ENCODE measurements at regions not wholly inside any gene's neighbourhood (a gene's known extent, or its start where the extent isn't known, plus 50 kb on each side); places are given as distances from the start of the nearest gene placed in this dataset.

DNA sequence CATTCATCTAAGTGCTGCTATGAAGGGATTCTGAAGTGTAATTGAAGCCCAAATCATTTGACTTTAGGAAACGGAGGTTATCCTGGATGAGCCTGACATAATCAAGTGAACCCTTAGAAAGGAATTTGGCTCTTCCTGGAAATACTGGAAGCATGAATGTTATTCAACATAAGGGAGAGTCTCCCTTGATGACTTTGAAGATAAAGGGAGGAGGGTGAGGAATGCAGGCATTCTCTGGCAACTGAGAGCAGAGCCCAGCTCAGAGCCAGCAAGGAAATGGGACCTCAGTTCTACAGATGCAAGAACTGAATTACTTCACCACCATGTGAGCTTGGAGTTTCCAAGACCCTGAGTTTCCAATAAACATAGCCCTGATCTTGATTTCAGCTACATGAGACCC is 168.2 kb downstream of the DLL1 start:
- no peak for DNase-seq (ENCODE audit: extremely low read depth, low read depth)

DNA sequence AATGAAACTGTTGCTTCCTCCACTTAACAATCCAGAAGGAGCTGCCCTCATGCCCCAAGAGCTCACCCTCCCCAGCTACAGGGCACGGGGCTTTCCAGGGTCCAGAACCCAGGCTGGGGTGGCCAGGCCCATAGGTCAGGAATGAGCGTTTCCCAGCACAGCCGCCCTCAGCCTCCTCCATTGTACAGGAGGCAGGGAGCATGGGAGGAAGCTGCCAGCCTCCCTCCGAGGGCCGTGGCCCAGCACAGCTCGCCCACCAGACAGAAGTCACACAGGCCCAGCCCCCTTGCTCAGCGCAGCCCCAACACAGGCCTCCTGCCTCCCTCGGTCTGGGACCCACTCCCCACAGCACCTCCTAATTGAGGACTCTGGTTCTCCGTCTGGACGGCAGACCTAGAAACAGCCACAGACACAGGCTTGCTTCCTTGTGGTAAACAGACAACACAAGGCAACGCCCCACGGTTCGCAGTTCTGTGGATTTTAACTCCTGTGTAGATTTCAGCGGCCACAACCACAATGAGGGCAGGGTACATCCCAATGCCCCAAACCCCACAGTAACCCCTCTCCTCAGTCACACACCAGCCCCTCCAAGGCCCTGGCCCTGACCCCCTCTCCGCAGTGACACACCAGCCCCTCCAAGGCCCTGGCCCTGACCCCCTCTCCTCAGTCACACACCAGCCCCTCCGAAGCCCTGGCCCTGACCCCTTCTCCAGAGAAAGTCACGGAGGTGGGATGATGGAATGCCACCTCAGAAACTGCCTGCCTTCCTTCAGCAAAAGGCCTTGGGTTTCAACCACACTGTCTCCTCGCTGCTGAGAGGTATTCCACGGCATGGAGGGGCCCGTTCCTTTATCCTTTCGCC is 173.5 kb downstream of the DLL1 start:
- DNase-seq (ENCODE audit: extremely low read depth, low read depth) = no peak

DNA sequence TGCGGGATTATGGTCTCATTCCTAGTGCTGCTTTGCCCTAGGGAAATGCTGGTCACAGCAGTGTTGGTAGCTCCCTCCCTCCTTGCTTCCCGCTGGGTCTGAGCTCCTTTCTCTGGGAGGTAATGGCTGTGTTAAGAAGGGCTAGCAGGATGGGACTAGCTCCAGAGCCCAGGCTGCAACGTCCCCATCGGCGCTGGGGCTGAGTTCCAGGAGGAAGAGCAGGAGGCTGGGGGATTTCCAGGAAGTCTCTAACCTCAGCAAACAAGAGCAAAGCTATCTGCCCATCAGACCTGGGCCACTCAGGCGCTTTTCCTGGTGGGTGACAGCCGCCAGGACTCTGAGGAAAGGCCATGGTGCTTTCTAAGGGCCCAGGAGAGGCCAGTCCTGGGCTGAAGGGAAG is 174.2 kb downstream of the DLL1 start:
- DNase-seq (ENCODE audit: extremely low read depth, low read depth) = no peak

DNA sequence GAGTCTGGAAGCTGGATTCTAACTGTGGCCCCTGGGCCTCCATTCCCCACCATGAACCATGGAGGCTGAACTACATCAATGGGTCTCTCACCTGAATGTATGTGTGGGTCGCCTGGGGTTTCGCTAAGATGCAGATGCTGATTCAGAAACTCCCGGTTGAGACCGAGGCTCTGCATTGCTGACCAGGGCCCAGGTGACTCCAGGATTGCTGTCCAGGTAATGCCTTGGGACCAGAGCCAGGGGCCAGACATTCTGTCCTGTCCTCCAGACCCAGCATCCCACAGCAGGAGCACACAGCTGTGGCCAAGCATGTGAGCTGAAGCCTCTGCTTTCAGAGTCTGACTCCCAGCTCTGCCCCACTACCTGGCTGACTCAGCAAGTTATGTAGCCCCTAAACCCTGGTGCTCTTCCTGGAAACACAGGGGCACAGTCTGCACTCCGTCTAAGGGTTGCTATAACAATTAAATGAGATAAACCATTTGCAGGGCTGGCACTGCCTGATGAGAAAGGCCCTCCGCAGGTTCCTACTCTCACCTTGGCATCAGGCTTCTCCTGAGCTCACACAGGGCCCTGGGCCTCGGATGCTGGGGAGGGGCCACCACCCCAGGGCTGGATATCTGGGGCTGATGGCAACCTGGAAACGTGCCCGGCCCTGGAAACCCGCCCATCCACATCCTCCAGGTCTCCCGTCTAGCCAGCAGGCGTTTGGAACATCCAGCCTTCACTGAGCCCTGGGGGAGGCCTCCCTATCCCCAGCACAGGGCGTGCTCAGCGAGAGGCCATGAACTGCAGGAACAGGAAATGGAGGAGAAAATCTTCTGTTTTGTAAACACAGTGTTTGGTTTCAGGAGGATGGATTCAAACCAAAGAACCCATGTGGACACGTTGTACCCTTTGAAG is 175.7 kb downstream of the DLL1 start:
- no peak for DNase-seq (ENCODE audit: extremely low read depth, low read depth)

DNA sequence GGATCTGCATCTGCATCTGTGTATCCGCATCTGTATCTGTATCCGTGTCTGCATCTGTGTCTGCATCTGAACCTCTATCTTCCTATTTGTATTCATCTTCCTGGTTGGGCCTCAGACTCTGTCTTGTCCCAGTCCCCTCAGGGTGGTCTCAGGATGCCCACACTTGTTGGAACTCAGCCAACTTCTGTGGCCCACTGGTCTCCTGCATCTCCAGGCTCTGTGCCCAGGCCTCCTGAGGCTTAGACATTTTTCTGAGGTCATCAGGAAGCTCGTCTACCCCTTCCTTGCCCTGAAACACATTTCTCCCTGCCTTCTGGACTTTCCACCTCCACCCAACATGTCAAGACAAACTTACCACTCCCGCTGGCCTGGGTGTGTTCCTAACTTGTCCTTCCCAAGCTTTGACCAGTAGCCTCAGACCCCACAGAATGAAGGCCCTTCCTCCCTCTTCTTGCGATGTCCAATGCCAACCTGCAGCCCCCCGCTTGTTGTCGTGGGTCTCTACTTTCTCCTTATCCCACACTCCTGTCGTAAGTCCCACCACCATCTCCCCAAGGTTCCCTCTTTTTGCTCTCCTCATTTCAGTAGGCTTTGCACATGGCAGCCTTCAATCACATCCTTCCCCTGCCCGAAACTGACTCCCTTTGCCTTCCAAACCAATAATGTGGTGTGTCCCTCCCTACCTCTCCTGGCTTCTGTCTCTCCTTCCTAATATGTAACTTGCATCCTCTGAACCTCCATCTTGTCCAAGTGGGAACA is 176.5 kb downstream of the DLL1 start:
- DNase-seq (ENCODE audit: extremely low read depth, low read depth) = no peak

DNA sequence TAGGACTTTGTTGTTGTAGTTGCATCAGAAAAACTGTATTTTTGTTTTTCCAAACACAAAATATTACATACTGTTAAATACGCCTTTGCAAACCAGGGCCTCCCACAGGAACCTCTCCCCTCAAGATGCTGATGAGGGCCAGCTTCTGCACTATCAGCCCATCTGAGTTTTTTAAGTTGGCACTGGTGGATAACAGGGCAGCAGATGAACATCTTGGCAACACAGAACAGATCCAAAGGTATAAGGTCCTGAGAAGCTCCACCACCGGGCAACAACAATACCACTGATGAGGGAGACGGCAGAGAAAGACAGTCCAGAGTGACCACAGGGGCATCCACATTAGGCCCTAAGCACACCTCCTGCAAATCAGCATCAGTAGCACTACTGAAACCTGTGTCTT is 177.7 kb downstream of the DLL1 start:
- DNase-seq (ENCODE audit: extremely low read depth, low read depth) = no peak

DNA sequence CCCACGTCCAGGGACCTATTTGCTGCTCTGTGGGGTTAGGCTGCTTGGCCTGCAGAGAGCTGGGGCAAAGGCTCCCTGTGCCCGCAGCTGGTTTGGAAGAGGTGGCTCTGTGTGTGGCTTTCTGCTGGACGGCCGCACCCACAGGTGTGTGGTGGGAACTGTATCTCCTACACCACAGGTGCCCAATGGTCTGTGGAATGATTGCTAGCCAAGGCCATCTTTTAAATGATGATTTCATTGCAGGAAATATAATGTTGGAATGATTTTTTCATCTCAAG is 178.4 kb downstream of the DLL1 start:
- DNase-seq (ENCODE audit: extremely low read depth, low read depth) = no peak

DNA sequence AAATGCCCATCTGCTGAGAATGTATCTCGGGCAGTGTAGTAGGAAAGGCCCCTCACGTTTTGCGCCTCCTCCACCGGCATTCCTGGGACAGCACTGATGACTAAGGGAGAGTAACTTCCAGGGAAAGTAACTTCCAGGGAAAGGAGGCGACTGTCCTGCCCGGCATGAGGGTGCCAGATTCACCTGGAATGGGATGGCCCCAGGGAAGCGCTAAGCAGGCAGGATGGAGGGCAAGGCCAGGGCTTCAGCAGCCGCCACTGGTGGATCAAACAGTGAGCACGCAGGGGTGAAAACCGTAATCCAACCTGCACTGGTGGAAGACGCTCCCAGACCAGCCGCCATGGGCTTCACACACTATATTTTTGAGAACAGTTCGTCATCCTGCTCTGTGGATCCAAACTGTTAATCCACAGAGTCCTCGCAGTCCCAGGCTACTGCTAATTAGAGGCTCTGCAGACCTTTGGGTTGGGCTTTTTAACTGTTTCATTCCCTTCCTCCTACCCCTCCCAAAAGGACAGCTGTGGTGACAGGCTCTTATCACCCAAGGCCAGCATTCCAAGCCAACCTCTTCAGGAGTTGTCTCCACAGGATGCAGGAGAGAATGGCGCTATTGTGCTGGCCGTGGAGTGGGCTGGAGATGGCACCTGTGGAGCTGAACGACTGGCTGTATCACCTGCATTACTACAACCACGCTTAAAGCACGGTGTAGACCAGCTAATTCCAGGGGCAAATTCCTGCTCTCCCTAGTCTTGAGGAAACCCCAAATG is 178.9 kb downstream of the DLL1 start:
- DNase-seq (ENCODE audit: extremely low read depth, low read depth) = no peak

DNA sequence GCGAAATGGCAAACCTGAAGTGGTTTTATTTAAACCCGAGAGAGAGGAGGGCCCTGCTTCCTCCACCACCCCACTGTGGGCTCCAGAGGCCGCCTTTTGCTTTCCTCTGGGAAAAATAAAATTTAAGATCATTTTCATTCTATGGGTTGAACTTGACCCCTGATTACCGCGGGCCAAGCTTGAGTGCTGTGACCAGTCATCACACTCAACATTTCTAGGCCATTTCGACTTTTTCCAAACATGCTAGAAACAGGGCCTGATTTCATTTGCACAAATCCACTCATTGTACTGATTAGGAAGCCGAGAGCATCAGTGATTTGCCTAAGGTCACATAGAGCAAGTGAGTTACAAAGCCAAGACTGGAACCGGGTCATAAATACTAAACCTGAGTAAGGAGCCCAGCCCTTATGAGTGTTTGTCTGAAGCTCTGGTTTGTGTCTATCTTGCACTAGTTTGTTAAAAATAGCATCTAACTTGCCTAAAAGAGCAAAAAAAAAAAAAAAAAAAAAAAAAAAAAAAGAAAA is 179.7 kb downstream of the DLL1 start:
- DNase-seq (ENCODE audit: extremely low read depth, low read depth) = no peak

DNA sequence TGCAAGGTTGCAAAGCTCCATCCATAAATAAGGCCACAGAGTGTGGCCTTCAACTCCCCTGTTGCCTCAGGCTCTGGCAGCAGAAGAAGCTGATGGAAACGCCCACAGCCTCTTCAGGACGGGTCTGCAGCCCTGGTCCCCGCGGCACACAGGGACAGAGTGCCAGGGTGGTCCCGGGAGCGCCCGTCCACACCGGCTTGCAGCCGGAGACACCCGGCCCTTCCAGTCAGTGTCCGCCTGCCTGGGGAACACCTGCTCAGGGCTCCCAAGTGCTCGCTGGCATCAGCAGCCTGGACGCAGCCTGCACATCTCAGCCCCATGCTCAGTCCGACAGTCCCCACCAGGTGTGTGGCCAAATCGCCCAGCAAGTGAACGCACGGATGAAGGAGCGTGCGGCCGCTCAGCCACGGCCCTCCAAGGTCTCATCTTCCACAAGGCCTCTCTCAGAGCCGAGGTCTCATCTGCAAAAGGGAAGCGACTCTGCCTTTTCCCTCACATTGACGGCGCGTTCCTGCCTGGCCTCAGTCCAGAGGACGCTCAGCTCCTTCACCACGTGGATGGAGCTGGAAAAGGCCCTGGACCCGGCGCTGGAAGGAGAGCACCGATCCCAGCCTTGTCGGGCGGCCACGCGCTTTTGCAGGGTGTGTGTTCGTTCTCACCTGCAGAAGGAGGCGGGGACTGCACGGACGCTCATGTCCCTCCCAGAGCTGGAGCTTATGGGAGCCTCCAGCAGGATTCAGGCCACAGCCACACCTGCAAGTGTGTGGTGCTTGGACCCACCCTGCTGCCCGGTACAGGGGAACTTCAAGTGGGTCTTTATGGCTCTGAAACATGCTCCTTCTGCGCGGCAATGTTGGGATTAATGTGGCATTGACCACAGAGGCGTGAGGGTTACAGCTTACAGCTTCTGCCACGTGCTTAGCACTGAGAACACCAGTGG is 180.4 kb downstream of the DLL1 start:
- DNase-seq (ENCODE audit: extremely low read depth, low read depth) = no peak

DNA sequence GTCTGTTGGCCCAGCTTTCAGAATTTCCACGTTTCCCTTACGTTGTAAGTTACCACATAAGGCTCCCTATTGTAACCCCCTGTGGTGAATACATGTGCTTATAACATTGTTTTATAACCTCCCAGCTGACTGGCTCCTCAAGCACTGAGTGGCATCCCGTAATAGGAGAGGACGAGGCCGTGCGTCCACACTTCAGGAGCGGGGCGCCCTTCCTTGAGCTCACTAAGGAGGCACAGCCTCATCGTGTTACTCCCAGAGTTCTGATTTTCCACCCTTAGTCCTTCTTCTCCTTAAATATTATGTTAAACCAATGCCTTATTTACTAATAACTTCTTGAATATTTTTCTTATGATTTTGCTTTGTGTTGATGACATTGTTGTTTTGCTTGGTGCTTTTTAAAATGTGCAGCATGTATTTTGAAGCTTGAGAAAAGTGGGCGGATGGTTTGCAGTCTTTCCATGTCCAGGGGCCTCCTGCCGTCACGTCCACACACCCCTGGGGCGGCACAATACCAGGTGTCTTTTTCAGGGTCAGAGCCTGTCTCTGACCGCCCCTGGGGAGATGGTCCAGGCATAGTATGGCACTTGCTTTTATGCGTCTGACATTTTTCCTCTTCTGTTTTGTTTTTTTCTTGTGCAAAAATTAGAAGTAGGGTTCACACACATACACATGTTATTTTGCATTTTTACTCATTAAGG is 181.8 kb downstream of the DLL1 start:
- no peak for DNase-seq (ENCODE audit: extremely low read depth, low read depth)

DNA sequence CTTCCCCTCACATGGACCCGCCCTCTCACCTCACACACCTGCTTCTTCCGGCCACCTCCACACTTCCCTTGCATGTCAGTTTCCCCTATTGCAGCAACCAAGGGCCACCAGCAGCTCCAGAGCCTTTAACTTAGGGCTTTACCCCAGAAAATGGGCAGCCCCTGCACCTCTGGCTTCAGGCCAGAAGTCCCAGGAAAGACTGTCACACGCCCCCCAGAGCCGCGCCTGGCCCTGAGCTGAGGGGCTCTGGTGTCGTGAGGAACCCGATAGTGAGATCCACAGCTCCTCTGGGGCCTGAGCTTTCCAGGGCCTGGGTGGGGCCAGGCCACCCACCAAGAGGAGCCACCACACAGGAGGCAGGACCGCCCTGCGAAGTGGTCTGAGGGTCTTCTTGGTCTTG is 182.4 kb downstream of the DLL1 start:
- DNase-seq (ENCODE audit: extremely low read depth, low read depth) = no peak

DNA sequence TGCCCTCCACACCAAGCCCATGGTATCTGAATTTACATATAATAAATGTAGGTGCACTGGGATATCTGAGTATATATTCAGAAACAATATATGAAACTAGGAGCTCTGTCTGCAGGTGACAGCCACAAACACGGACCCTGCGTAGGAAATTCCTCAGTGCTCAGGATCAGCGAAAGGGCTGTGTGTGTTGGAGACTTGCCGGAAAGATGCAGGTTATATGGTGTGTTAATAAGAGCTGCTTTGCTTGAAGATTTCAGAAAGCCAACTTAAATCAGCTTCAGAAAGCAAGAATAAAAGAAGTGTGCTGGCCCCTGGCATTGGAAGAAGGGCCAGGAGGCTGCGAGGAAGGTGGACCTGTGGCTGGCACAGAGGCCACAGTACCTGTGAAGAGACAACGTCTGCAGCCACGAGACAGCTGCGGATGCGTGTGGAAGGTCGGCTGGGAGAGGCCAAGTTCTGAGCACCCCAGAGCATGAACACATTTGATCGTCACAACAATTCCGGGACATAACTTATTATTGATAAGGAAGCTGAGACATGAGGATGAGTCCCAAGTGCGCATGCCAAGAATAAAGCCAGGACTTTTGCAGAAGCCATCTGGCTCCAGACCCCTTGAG is 183.2 kb downstream of the DLL1 start:
- DNase-seq (ENCODE audit: extremely low read depth, low read depth) = no peak

DNA sequence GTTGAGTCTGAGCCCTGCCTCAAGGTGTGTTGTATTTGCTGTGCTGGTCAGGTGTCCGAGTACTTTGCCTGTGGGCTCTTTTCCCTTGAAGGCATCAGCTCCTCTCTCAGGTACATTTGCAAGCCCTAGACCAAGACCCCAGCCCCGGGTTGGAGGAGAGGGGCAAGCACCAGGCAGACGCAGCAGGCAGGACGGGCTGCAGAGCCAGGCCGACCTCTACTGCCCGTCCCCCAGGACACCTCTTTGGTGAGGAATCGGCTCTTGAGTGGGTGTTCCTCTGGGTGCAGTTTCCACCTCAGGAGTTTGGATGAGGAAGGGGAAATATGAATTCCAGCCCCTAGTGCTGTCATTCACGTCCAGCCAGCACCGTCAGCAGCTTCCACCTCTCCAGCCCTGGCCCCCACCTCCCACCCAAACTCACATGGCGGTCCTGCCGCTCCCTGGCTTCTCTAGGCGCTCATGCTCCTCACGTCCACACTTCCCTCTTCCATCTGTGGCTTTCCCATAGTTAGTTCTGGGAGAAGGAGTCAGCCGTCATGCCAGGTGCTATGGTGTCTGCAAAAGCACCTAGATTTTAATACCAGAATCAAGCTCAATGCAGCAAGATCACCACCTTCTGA is 183.9 kb downstream of the DLL1 start:
- DNase-seq (ENCODE audit: extremely low read depth, low read depth) = no peak

DNA sequence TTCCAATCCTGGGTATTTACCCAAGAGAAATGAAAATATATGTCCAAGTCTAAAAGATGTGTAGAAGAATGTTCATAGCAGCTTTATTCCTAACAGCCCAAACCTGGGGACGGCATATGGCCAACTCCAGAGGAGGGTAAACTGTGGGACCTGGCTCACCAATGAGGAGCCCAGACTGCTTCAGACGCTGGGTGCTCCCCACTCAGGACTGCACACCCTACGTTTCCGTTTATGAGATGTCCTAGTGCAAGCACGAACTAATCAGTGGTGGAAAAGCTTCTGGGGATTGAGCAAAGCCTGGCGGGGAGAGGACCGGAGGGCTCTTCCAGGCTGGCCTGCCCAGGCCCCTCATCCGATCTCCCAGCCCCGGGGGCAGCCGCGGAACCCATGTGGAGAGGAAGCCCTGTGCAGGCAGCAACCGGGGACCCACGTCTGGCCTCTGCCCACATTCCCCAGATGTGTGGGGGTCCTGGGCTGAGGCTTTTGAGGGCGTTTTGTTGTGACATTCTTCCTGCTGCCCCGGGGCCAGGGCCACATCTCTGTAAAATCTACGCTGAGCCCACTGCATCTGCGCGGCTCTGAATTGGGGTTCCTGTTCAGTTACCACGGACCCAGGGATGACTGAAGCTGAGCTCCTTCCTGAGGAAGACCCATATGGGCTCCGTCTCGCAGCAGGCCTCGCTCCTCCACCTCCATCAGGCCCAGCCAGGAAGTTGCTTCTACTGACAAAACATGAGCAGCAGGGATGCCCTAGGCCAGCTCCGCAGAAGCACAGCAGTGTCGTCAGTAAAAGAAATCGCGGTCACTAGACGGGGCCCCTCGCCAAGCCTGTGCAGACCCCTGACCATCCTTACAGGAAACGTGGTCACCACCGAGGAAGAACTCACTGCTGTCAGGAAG is 188.0 kb downstream of the DLL1 start:
- no peak for DNase-seq (ENCODE audit: extremely low read depth, low read depth)

DNA sequence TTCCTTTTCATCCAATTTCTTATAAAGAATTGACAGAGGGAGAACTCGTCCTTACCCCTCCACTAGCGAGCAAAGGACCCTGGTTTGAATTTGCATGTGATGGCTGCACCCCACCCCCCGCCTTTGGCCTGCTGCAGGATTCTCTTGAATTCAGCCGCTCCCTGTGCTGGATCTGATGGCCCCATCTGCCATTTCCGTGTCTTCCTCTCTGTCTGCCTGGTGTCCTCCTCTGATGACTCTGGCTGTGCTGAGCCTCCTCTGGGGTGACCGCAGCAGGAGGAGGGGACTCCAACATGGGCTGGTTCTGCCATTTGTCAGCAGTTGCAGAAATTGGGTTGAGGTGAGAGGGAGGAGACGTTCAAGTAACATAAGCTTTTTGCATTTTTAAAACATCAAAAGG is 188.8 kb downstream of the DLL1 start:
- no peak for DNase-seq (ENCODE audit: extremely low read depth, low read depth)

All from NCI-H460 (cell line).